Stimulated activated memory B cell treated with anti-CD40 and anti-IgM and Interleukin-4, amounts not matched to agents 10 μg/mL and 1 μg/mL and 100 μg/mL, for 72 hours (primary cell): ENCODE measurements at regions not wholly inside any gene's neighbourhood (a gene's known extent, or its start where the extent isn't known, plus 50 kb on each side); places are given as distances from the start of the nearest gene placed in this dataset.

ENCODE experiments used
- ATAC-seq: fragments of 150-1000 bp; cut with Tn5 transposase; 2 replicates; pipeline ENCODE4 v1.10.0; 2021
- H3K27ac Mint-ChIP-seq: one replicate; pipeline ENCODE4 v1.8.0; 2022; ENCODE audit warnings: mild to moderate bottlenecking, mixed read lengths
- H3K27me3 Mint-ChIP-seq: one replicate; pipeline ENCODE4 v1.8.0; 2022; ENCODE audit warnings: mixed read lengths
- H3K36me3 Mint-ChIP-seq: one replicate; pipeline ENCODE4 v1.8.0; 2022; ENCODE audit warnings: mixed read lengths
- H3K4me1 Mint-ChIP-seq: one replicate; pipeline ENCODE4 v1.8.0; 2022; ENCODE audit warnings: mixed read lengths
- H3K4me3 Mint-ChIP-seq: one replicate; pipeline ENCODE4 v1.8.0; 2022; ENCODE audit warnings: mild to moderate bottlenecking, moderate library complexity, mixed read lengths
- H3K9me3 Mint-ChIP-seq: one replicate; pipeline ENCODE4 v1.8.0; 2022; ENCODE audit warnings: mixed read lengths

DNA sequence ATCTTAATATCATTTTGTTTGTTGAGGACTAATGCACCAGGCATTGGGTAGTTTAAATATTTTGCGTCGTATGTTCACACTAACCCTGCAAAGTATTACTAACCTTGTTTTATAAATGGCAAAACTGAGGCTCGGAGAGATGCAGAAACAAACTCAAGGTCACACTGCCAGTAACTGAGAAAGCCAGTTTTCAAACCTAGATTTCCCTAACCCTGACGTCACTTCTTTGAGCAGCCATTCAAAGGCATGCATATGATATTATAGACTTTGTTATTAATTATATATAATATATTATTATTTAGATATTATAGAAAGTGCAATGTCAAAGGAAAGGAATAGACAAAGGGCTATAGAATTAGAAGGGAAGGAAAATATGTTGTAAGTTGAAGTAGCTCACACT lies 167.6 kb upstream of the EOMES start:
- Mint-ChIP-seq H3K4me3 (no peak overlapping the region), H3K27ac (no peak overlapping the region), H3K27me3 (peaks cover 10% of the 10 kb centered on the region), H3K4me1 (no peaks in the 10 kb centered on the region), H3K9me3 (peaks cover 12% of the 10 kb centered on the region), H3K36me3 (no peaks in the 10 kb centered on the region)
- ATAC-seq: no peak

DNA sequence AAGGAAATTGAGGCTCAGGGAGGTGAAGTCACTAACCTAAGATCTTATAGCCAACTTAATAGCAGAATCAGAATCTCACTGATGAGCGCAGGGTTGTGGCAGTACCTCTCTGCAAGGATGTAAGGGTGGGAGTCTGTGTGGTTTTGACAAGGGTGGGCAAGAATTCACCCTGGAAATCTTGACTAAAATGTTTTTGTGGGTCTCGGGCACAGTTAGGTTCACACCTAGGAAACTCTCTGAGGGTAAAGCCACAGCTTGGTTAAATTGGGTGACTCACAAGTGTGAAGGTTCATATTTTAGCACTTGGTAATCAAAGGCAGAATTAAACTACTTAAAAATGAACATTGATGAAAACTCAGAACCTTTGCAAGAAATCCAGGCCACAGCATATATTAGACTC lies 178.2 kb upstream of the EOMES start:
- H3K27me3 Mint-ChIP-seq: no peaks in the 10 kb centered on the region
- no peaks in the 10 kb centered on the region for H3K36me3 Mint-ChIP-seq
- H3K4me1 Mint-ChIP-seq: no peaks in the 10 kb centered on the region
- no peaks in the 10 kb centered on the region for H3K9me3 Mint-ChIP-seq
- no peak overlapping the region for H3K4me3 Mint-ChIP-seq
- ATAC-seq: no peak
- no peak overlapping the region for H3K27ac Mint-ChIP-seq

GRCh38 chr3:27903446-27903845 lies 181.3 kb upstream of the EOMES start:
- H3K4me3 Mint-ChIP-seq: no peak overlapping the region
- H3K4me1 Mint-ChIP-seq: no peaks in the 10 kb centered on the region

GRCh38 chr3:27905625-27906024 lies 183.5 kb upstream of the EOMES start:
- Mint-ChIP-seq H3K27me3 (no peaks in the 10 kb centered on the region), H3K36me3 (no peaks in the 10 kb centered on the region), H3K4me1 (no peaks in the 10 kb centered on the region), H3K27ac (no peak overlapping the region), H3K4me3 (no peak overlapping the region), H3K9me3 (no peaks in the 10 kb centered on the region)
- ATAC-seq: no peak

More at GRCh38 chr3:27903446-27903845, 181.3 kb upstream of the EOMES start:
- Mint-ChIP-seq H3K27ac (no peak overlapping the region), H3K27me3 (no peaks in the 10 kb centered on the region), H3K36me3 (no peaks in the 10 kb centered on the region), H3K9me3 (no peaks in the 10 kb centered on the region)
- no peak for ATAC-seq

- Mint-ChIP-seq H3K9me3 (no peaks in the 10 kb centered on the region), H3K36me3 (no peaks in the 10 kb centered on the region), H3K27ac (no peak overlapping the region), H3K4me1 (no peaks in the 10 kb centered on the region), H3K27me3 (no peaks in the 10 kb centered on the region), H3K4me3 (no peak overlapping the region)
- ATAC-seq: no peak
Observed at GRCh38 chr3:27907148-27907547, 185.0 kb upstream of the EOMES start.

GRCh38 chr3:27907929-27908328 lies 185.8 kb upstream of the EOMES start:
- no peaks in the 10 kb centered on the region for H3K27me3 Mint-ChIP-seq
- no peaks in the 10 kb centered on the region for H3K4me1 Mint-ChIP-seq
- H3K4me3 Mint-ChIP-seq: no peak overlapping the region
- no peaks in the 10 kb centered on the region for H3K9me3 Mint-ChIP-seq
- no peaks in the 10 kb centered on the region for H3K36me3 Mint-ChIP-seq
- no peak for ATAC-seq
- H3K27ac Mint-ChIP-seq: no peak overlapping the region

DNA sequence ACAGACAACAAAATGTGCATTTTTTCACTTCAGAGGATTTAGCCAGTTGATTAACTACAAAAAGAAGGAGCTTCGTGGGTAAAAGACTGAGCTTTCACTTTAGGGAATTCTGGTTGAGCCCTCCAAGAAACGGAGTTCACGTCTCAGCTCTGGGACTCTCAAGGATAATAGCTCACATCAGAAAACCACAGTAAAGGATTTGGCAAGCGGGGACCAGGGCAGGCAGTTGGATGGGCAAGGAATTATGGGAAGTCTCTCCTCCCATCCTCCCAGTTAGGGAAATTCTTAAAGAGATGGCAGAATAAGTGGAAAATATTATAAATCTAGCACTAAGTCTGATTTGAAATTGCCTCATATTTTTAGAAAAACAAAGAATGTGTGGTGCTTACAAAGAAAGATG lies 188.3 kb upstream of the EOMES start:
- Mint-ChIP-seq H3K27me3 (no peaks in the 10 kb centered on the region), H3K4me3 (no peak overlapping the region), H3K27ac (no peak overlapping the region), H3K4me1 (no peaks in the 10 kb centered on the region), H3K36me3 (no peaks in the 10 kb centered on the region), H3K9me3 (no peaks in the 10 kb centered on the region)
- ATAC-seq: no peak

DNA sequence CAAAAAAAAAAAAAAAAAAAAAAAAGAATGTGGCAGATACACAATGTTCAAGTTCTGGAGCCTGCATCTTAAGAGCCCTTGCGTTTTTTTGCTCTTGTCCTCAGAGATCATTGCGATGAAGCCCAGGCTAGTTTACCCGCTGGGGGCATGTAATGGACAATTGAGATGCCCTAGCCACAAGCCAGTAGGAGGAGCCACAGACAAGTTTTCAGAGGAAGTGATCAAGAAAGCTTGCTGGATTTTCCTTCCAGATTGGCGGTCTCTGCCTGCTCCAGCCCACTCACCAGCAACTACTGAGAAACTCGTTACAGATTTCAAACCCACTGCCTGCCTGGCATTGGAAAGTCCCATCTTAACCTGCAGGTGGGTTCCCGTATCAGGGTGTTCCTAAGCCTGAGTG lies 192.1 kb upstream of the EOMES start:
- no peak overlapping the region for H3K27ac Mint-ChIP-seq
- no peaks in the 10 kb centered on the region for H3K9me3 Mint-ChIP-seq
- H3K27me3 Mint-ChIP-seq: no peaks in the 10 kb centered on the region
- no peaks in the 10 kb centered on the region for H3K36me3 Mint-ChIP-seq
- H3K4me1 Mint-ChIP-seq: no peaks in the 10 kb centered on the region
- no peak for ATAC-seq
- H3K4me3 Mint-ChIP-seq: no peak overlapping the region

DNA sequence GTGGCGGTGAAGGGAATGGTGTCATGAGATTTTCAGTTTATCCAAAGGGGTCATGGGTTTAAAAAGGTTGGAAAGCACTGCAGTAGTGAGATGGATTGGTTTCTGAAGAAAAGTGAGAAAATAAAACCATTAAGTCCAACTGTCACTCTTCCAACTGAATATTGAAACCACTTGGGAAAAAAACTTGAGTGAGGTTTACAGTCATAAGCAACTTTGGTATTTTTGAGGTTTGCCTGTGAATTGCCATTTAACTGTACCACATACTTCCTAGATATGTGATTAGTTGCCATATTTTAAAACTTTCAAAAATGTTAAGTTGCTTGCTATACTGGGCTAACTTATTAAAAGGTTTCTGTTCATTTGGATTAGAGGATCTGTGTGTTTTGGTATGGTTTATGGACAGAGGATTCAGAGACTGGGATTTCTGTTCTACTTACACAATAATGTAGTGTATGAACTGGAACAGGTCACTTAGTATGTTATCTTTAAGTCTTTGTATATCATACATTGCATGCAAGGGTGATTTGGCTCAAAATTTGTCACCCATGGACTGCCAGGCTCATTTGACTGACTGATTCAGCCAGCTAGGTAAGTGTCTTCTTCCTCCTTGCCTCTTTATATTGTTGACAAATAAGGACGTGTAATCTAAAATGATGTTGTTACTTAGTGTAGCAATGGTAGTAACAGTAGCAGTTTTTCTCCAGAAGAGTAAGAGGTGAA lies 201.4 kb upstream of the EOMES start:
- Mint-ChIP-seq H3K27ac (no peak overlapping the region), H3K27me3 (no peaks in the 10 kb centered on the region), H3K9me3 (no peaks in the 10 kb centered on the region), H3K4me1 (no peaks in the 10 kb centered on the region), H3K4me3 (no peak overlapping the region), H3K36me3 (no peaks in the 10 kb centered on the region)
- no peak for ATAC-seq

DNA sequence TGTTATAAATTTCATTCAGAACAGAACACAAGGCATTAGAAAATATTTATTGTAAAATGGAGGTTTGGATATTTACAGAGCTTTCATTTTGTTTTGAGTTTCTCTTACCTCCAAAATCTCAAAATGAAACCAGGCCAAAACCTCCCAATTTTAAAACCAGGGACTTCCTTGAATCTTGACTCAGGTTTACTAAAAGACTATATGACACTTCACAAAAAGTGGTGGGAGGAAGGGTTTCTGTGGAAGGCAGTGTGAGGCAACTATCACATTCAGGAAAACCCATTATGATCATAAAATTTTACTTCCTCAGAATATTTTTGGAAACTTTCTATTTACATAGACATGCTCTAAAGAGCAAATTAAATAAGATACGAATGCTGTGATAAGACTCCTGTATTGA lies 205.8 kb upstream of the EOMES start:
- H3K4me3 Mint-ChIP-seq: no peak overlapping the region
- H3K36me3 Mint-ChIP-seq: no peaks in the 10 kb centered on the region
- no peak for ATAC-seq
- H3K27me3 Mint-ChIP-seq: no peaks in the 10 kb centered on the region
- H3K9me3 Mint-ChIP-seq: no peaks in the 10 kb centered on the region
- H3K27ac Mint-ChIP-seq: no peak overlapping the region
- H3K4me1 Mint-ChIP-seq: no peaks in the 10 kb centered on the region

- H3K36me3 Mint-ChIP-seq: no peaks in the 10 kb centered on the region
- no peak overlapping the region for H3K4me3 Mint-ChIP-seq
- no peaks in the 10 kb centered on the region for H3K4me1 Mint-ChIP-seq
- H3K27ac Mint-ChIP-seq: no peak overlapping the region
- H3K9me3 Mint-ChIP-seq: no peaks in the 10 kb centered on the region
- no peaks in the 10 kb centered on the region for H3K27me3 Mint-ChIP-seq
- no peak for ATAC-seq
Observed at GRCh38 chr3:27930052-27930602, 208.0 kb upstream of the EOMES start.

GRCh38 chr3:27935492-27935891 lies 213.4 kb upstream of the EOMES start:
- Mint-ChIP-seq H3K4me1 (no peaks in the 10 kb centered on the region), H3K27ac (no peak overlapping the region), H3K9me3 (no peaks in the 10 kb centered on the region), H3K36me3 (no peaks in the 10 kb centered on the region), H3K27me3 (no peaks in the 10 kb centered on the region), H3K4me3 (no peak overlapping the region)
- no peak for ATAC-seq

DNA sequence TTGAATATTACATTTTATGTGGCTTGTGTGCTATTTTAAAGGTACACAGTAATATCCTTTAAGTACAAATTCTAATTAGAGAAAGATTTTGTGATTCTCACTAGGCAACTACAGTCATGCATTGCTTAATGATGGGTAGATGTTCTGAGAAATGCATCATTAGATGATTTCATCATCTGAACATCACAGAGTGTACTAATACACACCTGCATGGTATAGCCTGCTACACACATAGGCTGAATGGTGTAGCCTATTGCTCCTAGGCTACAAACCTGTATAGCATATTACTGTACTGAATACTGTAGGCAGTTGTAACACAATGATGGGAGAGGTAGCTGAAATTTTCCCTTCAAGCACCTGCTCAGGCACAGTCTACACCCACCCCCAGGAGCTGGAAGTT lies 217.4 kb upstream of the EOMES start:
- Mint-ChIP-seq H3K4me3 (no peak overlapping the region), H3K4me1 (no peaks in the 10 kb centered on the region), H3K36me3 (no peaks in the 10 kb centered on the region), H3K27ac (no peak overlapping the region), H3K27me3 (no peaks in the 10 kb centered on the region), H3K9me3 (no peaks in the 10 kb centered on the region)
- no peak for ATAC-seq

DNA sequence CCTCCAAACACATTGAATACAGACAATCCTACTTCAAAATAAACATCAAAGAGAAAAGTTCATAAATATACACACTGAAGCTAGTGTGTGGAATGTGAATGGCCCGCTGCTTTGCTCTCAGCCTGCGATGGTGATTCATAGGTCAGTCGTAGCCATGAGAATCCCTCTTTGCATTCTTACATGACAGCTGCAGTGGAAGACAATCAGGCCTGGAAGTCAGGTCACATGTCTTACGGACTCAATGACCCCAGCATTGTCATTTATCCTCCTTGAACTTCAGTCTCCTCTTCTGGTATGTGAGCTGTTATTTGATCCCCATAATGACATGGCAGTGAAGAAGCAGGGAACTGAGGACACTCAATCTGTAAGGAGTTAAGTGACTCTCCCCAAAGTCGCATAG lies 217.8 kb upstream of the EOMES start:
- Mint-ChIP-seq H3K4me3 (no peak overlapping the region), H3K27me3 (no peaks in the 10 kb centered on the region), H3K9me3 (no peaks in the 10 kb centered on the region), H3K36me3 (no peaks in the 10 kb centered on the region), H3K4me1 (no peaks in the 10 kb centered on the region), H3K27ac (no peak overlapping the region)
- ATAC-seq: no peak

DNA sequence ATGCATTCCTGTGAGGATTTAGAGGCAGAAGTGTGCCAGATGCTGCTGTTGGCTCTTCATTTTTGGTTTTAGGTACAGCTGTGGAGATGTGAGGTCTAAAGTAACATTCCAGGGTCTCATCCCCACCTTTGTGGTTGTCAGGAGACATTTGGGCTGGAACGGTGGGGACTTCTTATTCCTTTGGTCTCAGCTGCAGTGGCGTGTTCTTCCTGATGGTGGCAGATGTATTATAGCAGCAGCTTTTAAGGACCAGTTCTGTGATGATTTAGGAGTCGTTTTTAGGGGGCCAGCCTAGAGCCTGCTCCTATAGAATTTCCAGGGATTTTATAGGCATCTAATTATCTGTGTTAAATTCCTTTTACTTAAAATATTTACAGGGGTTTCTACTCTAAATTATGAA lies 221.0 kb upstream of the EOMES start:
- H3K36me3 Mint-ChIP-seq: no peaks in the 10 kb centered on the region
- H3K27me3 Mint-ChIP-seq: peaks cover 7% of the 10 kb centered on the region
- no peak overlapping the region for H3K27ac Mint-ChIP-seq
- H3K4me3 Mint-ChIP-seq: no peak overlapping the region
- no peaks in the 10 kb centered on the region for H3K4me1 Mint-ChIP-seq
- no peak for ATAC-seq
- no peaks in the 10 kb centered on the region for H3K9me3 Mint-ChIP-seq

DNA sequence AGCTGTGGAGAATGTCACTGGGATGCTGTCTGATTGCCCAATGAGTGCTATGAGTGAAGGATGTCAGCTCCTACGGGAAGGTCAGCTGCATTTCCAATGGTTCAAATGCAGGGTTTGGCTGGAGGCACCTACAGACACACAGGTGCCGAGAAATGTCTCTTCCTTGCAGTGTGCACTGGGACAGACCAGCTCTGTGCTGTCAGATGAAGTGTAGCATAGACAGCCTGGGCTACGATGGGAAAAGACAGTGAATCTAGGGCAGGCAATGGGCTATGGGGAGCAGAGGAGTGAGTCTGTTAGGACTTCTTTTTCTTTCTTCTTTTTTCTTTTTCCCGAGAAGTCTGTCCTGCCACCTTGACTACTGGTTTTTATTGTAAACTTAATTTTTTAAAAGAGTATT lies 223.1 kb upstream of the EOMES start:
- Mint-ChIP-seq H3K4me1 (no peaks in the 10 kb centered on the region), H3K9me3 (peaks cover 5% of the 10 kb centered on the region), H3K36me3 (no peaks in the 10 kb centered on the region), H3K27me3 (peaks cover 17% of the 10 kb centered on the region), H3K4me3 (no peak overlapping the region), H3K27ac (no peak overlapping the region)
- ATAC-seq: peak; percentile 48
